ENCODE measurements at regions not wholly inside any gene's neighbourhood (a gene's known extent, or its start where the extent isn't known, plus 50 kb on each side); places are given as distances from the start of the nearest gene placed in this dataset.
A peak's percentile ranks its signal among the peaks of the same experiment; 100 is the strongest.
"Not testable (repeated sequence)": the region's sequence is repeated elsewhere in the genome, so short reads cannot be mapped to it uniquely, and the experiment has no call there.

DNA sequence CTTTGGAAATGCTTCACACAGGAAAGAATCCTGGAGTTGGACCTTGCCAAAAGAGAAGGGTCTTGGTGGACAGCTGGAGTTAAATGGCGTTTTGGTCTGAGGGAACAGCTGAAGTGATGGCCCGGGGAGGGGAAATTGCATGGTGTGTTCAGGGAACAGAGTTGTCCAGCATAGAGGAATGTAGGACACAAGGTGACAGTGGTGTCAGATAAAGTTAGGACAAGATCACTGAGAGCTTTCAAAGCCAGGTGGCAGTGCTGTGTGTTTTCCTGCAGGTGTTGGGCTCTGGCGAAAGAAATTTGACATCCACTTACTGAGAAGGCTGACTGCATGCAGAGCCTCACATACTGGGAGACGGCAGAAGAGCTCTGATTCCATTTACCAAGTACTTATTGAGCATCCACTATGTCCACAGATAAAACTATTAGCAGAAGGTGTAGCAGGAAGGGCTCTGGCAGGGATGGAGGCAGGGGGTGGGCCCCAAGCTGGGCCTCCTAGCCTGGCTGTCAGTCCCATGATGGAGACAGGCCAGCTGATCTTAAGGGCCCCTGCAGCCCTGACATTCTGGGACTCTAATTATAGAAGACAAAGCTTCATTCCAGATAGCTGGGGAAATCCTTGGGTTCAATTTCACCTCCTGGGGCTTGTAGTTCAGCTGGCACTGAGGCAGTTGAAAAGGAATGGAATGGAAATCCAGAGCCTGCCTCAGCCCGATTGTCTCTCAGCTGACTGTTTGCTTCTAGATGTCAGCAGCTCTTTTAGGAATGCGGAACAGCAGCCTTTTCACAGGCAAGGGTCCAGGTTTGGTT lies 150.2 kb upstream of the MAMLD1 start:
- DNase-seq (ENCODE audit: low spot score): no peak

DNA sequence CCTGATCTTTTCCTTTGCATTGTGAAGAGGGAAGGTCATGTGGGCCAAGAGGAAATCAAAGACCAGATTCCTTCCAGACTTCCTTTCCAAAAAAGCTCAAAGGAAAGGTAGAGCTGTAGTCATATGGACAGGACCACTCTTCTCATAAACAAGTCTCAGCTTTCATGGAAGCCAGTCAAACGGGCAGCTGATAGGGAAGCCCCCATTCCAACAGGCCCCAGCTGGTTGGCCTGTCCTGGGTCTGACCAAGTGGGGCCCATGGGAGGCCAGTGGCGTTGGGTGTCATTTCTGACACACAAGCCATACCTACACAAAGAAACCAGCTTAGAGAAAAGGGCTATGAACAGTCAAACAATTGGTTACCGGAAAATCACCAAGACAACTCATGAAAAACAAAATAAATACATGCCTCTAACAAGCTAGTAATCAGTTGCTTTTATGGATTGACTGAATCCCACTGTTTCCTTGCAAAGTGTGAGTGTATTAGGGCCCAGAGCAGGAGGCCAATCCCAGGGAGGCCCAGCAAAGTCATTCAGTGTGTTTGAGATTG lies 149.6 kb upstream of the MAMLD1 start:
- DNase-seq (ENCODE audit: low spot score): no peak

GRCh38 chrX:150216000-150216399 lies 147.1 kb upstream of the MAMLD1 start:
- not testable (repeated sequence) for DNase-seq (ENCODE audit: low spot score)

- DNase-seq (ENCODE audit: low spot score): no peak
Measured at GRCh38 chrX:150216716-150217115, 146.4 kb upstream of the MAMLD1 start.

- no peak for DNase-seq (ENCODE audit: low spot score)
Measured at GRCh38 chrX:150217609-150218008, 145.5 kb upstream of the MAMLD1 start.

DNA sequence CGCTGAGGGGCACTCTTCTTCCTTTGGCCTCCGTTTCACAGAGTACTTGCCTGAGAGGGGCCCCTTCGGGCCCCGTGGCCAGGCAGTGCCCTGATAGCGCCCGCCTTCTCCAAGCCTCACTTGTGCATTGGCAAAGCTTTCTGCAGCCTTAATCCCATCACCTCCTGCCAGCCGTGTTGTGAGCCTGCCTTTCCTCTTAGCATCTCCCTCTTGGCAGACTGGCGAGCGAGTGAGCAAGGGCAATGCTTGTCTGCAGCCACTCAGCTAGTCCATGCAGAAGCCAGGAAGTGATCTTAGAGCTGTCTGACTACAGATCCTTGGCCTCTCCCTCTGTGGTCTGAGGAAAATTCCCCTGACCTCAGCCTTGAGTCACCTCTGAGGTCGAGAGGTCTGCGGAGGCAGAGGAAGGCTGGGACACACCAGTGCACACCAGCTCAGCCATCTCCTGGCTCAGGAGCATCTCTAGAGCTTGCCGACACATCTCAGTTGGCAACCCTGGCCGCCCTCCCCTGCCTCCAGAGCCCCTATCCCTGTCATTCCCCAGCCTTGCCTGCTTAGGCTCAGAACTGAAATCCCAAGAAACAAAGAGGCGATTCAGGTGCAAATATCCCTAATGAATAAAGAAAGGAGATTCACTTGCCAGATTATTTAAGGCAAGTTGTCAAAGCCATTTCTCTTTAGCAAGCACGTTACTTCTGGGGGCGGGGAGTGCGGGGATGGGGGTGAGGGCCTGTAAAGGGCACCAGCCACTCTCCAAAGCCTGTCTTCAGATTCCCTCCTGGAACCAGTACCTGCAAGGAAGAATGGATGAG lies 143.5 kb upstream of the MAMLD1 start:
- peak; percentile 4 for DNase-seq (ENCODE audit: low spot score)

DNA sequence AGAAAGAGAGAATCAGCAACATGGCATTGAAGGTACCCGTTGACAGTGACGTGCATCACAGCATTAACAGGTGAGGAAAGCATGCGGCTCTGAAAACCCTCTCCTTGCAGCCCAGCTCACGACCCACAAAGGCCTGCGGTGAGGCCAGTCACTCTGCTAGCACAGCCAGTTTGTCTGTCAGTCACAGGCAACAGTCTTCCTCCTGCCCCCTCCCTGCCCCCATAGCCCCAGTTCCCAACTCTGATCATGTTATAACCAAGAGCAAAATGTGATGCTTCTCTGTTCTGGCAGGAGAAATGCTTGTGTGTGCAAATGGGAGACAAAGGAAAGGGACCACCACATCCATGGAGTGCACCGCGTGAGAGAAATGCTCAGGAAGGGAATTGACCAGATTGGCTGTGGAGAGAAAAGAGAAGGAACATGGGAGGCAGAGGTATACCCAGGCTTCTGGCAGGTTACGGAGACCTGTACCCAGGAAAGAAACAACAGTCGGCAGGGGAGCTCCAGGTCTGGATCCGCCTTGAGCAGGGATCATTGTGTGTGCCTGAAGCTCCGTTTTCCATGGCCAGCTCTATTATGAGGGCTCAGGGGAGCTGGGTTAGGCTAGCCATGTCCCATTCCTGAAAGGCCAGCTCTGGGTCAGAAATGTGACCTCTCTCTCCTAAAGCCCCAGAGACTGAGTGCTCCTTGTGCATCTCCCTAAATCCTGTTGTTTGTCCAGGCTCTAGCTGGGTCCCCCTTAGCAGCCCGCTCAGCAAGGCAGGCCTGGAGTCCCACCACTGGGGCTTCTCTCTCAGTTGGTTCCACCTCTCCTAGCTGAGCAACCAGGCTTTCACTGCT lies 139.7 kb upstream of the MAMLD1 start:
- DNase-seq (ENCODE audit: low spot score): no peak

DNA sequence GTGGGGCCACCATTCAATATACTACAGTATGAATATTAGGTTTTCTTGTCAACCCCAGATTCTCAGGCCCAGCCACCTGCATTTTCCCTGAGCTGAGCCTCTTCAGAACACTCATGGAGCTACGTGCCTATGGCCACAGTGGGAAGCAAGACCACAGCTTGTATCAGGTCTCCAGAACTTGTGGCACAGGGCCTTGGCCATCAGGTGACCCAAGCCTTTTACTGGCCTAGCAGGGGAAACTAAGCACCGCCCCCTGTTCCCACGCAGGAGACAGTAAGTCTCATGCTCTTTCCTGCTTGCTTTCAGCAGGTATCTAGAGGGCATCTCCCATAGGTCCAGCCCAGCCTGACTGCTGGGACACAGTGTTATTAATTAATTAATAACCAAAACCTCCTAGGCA lies 138.4 kb upstream of the MAMLD1 start:
- no peak for DNase-seq (ENCODE audit: low spot score)

- DNase-seq (ENCODE audit: low spot score): no peak
Measured at GRCh38 chrX:150225266-150225665, 137.9 kb upstream of the MAMLD1 start.

DNA sequence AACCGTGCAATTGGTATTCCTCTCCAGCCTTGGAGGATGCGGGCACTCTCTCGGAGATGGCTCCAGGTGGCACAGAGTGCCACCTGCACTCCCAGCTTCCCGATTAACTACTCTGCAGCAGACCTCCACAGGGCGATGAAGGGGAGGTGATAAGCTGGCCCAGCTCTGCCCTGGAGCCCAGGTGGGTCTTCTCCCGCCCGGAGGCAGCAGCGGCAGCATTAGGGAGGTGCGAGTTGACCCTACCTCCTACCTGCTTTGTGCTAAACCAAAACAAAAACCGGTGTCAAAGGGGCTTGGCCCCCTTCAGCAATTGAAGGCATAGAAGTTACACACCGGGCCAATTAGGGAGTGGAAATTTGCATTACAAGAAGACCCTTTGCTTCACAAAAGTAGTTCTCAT lies 137.4 kb upstream of the MAMLD1 start:
- no peak for DNase-seq (ENCODE audit: low spot score)

GRCh38 chrX:150226223-150226965 lies 136.7 kb upstream of the MAMLD1 start:
- no peak for DNase-seq (ENCODE audit: low spot score)

GRCh38 chrX:150227321-150227860 lies 135.7 kb upstream of the MAMLD1 start:
- no peak for DNase-seq (ENCODE audit: low spot score)

GRCh38 chrX:150227873-150228410 lies 135.2 kb upstream of the MAMLD1 start:
- DNase-seq (ENCODE audit: low spot score): no peak

GRCh38 chrX:150228431-150228830 lies 134.7 kb upstream of the MAMLD1 start:
- DNase-seq (ENCODE audit: low spot score): no peak

DNA sequence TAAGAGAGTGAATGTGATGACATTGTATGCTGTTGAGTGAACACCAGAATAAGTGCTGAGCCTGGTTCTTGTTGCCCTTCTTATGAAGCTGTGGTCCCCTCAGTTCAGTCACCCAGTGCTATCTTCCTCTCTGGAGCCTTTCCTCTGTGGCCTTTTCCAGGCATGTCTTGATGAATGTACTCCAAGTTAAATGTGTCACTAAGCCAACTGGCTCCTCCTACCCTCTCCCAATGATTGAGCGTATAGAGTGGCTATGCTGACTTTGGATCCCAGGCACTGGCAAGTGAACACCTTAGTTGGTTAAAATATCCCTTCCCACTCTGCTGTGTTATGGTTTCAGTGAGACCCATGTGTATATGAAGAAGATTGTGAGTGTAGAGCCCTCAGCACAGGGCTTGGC lies 134.1 kb upstream of the MAMLD1 start:
- no peak for DNase-seq (ENCODE audit: low spot score)

GRCh38 chrX:150229481-150229880 lies 133.6 kb upstream of the MAMLD1 start:
- no peak for DNase-seq (ENCODE audit: low spot score)

DNA sequence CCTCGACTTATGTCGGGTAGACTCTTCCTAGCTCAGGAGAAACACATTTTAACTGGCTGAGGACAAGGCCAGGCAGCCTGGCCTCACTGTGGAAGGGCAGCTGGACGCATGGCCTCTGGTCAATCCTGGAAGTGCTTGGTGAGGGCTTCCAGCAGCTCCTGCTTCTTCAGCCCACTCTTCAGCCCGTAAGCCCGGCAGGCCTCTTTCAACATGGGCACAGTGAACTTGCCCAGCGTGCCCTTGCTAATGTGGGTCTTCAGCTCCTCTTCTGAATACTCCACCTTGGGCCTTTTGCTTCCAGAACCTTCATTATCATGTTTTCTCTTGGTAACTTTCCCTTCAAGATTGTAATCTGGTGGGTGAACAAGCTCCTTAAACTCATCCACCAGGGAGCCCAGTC lies 132.2 kb upstream of the MAMLD1 start:
- DNase-seq (ENCODE audit: low spot score): not testable (repeated sequence)

GRCh38 chrX:150231368-150231767 lies 131.7 kb upstream of the MAMLD1 start:
- not testable (repeated sequence) for DNase-seq (ENCODE audit: low spot score)

- DNase-seq (ENCODE audit: low spot score): not testable (repeated sequence)
Measured at GRCh38 chrX:150232222-150232621, 130.9 kb upstream of the MAMLD1 start.

DNA sequence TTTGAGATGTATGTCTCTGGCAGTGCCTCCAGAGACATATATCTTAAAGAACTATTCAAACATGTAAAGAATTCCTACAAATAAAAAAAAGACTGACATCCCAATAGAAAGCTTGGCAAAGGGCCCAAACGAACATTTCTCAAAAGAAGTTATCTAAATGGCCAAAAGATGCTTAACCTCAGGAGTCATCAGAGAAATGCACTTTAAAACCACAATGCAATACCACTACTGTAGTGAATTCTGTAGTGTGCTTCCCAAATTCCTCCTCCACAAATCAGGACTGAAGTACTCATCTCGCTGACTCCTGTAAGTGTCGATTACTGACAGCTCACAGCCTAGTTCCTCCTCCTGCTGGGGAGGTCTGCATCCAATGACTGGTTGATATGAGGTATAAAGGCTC lies 129.0 kb upstream of the MAMLD1 start:
- no peak for DNase-seq (ENCODE audit: low spot score)

- no peak for DNase-seq (ENCODE audit: low spot score)
Measured at GRCh38 chrX:150236327-150236726, 126.8 kb upstream of the MAMLD1 start.
